ENCODE measurements at regions not wholly inside any gene's neighbourhood (a gene's known extent, or its start where the extent isn't known, plus 50 kb on each side); places are given as distances from the start of the nearest gene placed in this dataset.

DNA sequence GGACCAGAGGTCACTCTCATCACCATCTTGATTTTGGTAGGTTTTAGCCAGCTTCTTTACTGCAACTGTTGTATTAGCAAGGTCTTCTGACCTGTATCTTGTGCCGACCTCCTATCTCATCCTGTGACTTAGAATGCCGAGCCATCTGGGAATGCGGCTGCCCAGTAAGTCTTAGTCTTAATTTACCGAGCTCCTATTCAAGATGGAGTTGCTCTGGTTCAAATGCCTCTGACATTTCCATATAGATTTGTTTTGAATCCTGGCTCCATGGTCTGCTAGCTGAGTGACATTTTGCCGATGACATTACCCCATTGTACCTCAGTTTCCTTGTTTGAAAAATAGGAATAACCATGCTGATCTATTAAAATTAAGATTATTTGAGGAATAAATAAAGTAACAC is 193.9 kb upstream of the HMCN1 start:
- TF ChIP-seq POLR2A (IDR thresholded peaks at IDR 0.05; ENCODE audit: low read depth, low read length) = no peak
- TF ChIP-seq, protein P1, sequence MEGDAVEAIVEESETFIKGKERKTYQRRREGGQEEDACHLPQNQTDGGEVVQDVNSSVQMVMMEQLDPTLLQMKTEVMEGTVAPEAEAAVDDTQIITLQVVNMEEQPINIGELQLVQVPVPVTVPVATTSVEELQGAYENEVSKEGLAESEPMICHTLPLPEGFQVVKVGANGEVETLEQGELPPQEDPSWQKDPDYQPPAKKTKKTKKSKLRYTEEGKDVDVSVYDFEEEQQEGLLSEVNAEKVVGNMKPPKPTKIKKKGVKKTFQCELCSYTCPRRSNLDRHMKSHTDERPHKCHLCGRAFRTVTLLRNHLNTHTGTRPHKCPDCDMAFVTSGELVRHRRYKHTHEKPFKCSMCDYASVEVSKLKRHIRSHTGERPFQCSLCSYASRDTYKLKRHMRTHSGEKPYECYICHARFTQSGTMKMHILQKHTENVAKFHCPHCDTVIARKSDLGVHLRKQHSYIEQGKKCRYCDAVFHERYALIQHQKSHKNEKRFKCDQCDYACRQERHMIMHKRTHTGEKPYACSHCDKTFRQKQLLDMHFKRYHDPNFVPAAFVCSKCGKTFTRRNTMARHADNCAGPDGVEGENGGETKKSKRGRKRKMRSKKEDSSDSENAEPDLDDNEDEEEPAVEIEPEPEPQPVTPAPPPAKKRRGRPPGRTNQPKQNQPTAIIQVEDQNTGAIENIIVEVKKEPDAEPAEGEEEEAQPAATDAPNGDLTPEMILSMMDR (IDR thresholded peaks at IDR 0.05; ENCODE audit: extremely low read depth in 1 of 2, insufficient read depth in 1 of 2, low read depth in 1 of 2, low read length in 2 of 2) = no peak
- TF ChIP-seq MYC (IDR thresholded peaks at IDR 0.05; ENCODE audit: low read depth, low read length) = no peak

All from endothelial cell of umbilical vein (primary cell).